Trophoblast cell (in vitro differentiated cells and primary cell): ENCODE measurements at regions not wholly inside any gene's neighbourhood (a gene's known extent, or its start where the extent isn't known, plus 50 kb on each side); places are given as distances from the start of the nearest gene placed in this dataset.

Experiments used
- DNase-seq, 2 donors: peaks; one replicate each; pipeline ENCODE4 v3.0.0-alpha.2; 2016
- H2AFZ ChIP-seq: 2 replicates; pipeline ENCODE4 v1.6.1; 2013; ENCODE audit warnings: low read length, moderate library complexity, mild to moderate bottlenecking; ENCODE audit not compliant: insufficient read depth, poor library complexity
- H2AK5ac ChIP-seq: 2 replicates; pipeline ENCODE4 v1.6.1; 2013; ENCODE audit warnings: mild to moderate bottlenecking, low read length
- H2BK120ac ChIP-seq: 2 replicates; pipeline ENCODE4 v1.6.1; 2013; ENCODE audit warnings: low read length, mild to moderate bottlenecking, moderate library complexity; ENCODE audit not compliant: insufficient read depth, poor library complexity
- H2BK12ac ChIP-seq: 2 replicates; pipeline ENCODE4 v1.6.1; 2013; ENCODE audit warnings: mild to moderate bottlenecking, low read length, moderate library complexity
- H2BK5ac ChIP-seq: 2 replicates; pipeline ENCODE4 v1.6.1; 2013; ENCODE audit warnings: low read length, low read depth, moderate library complexity, mild to moderate bottlenecking; ENCODE audit not compliant: poor library complexity
- H3K14ac ChIP-seq: 2 replicates; pipeline ENCODE4 v1.6.1; 2013; ENCODE audit warnings: mild to moderate bottlenecking, low read length
- H3K18ac ChIP-seq: 2 replicates; pipeline ENCODE4 v1.6.1; 2013; ENCODE audit warnings: mild to moderate bottlenecking, low read length
- H3K23ac ChIP-seq: 2 replicates; pipeline ENCODE4 v1.6.1; 2013; ENCODE audit warnings: low read length
- H3K27ac ChIP-seq: 2 replicates; pipeline ENCODE4 v1.5.1; 2013; ENCODE audit warnings: low read depth, mild to moderate bottlenecking, inconsistent platforms, low read length, moderate library complexity
- H3K27me3 ChIP-seq: 2 replicates; pipeline ENCODE4 v1.6.1; 2013; ENCODE audit warnings: inconsistent platforms, mild to moderate bottlenecking, low read length, moderate library complexity; ENCODE audit not compliant: insufficient read depth
- H3K36me3 ChIP-seq, 2 experiments: 1 replicate in 1 of 2; 2 replicates in 1 of 2; pipeline ENCODE4 v1.6.1; 2013; ENCODE audit warnings: low read length in 2 of 2, mild to moderate bottlenecking in 2 of 2, moderate library complexity in 1 of 2; ENCODE audit not compliant: insufficient read depth in 2 of 2, control insufficient read depth in 1 of 2
- H3K4ac ChIP-seq: 2 replicates; pipeline ENCODE4 v1.6.1; 2013; ENCODE audit warnings: low read depth, mild to moderate bottlenecking, low read length, moderate library complexity
- H3K4me1 ChIP-seq, 2 experiments: 1 replicate in 1 of 2; 2 replicates in 1 of 2; pipeline ENCODE4 v1.6.1; 2013; ENCODE audit warnings: low read length in 2 of 2, mild to moderate bottlenecking in 2 of 2, moderate library complexity in 1 of 2; ENCODE audit not compliant: insufficient read depth in 2 of 2, control insufficient read depth in 1 of 2
- H3K4me2 ChIP-seq: 2 replicates; pipeline ENCODE4 v1.6.1; 2013; ENCODE audit warnings: inconsistent platforms, mild to moderate bottlenecking, low read length, moderate library complexity
- H3K4me3 ChIP-seq: 2 replicates; pipeline ENCODE4 v1.5.1; 2013; ENCODE audit warnings: mild to moderate bottlenecking, low read depth, low read length, inconsistent platforms
- H3K79me1 ChIP-seq: one replicate; pipeline ENCODE4 v1.6.1; 2013; ENCODE audit warnings: low read length
- H3K79me2 ChIP-seq: 2 replicates; pipeline ENCODE4 v1.6.1; 2013; ENCODE audit warnings: low read length, mild to moderate bottlenecking; ENCODE audit not compliant: control insufficient read depth, insufficient read depth, poor library complexity
- H3K9ac ChIP-seq: 2 replicates; pipeline ENCODE4 v1.6.1; 2013; ENCODE audit warnings: mild to moderate bottlenecking, low read length
- H3K9me3 ChIP-seq: 2 replicates; pipeline ENCODE4 v1.6.1; 2013; ENCODE audit warnings: low read depth, mild to moderate bottlenecking, control low read depth, inconsistent platforms, low read length; ENCODE audit not compliant: insufficient read depth
- H4K12ac ChIP-seq: 2 replicates; pipeline ENCODE4 v1.6.1; 2013; ENCODE audit warnings: low read depth, mild to moderate bottlenecking, low read length, moderate library complexity
- H4K8ac ChIP-seq: 2 replicates; pipeline ENCODE4 v1.6.1; 2013; ENCODE audit warnings: low read depth, mild to moderate bottlenecking, low read length, moderate library complexity
- H4K91ac ChIP-seq: one replicate; pipeline ENCODE4 v1.6.1; 2013; ENCODE audit warnings: low read depth, mild to moderate bottlenecking, low read length, moderate library complexity
- WGBS: extraction: QIAGEN DNeasy Blood & Tissue Kit; methylation state at CpG from one replicate; pipeline ENCODE4 v1.1.7; 2013; ENCODE audit warnings: missing lambda C conversion rate; ENCODE audit not compliant: insufficient read length, insufficient coverage; ENCODE audit errors: extremely low coverage; 5-methylcytosine and 5-hydroxymethylcytosine counted together

DNA sequence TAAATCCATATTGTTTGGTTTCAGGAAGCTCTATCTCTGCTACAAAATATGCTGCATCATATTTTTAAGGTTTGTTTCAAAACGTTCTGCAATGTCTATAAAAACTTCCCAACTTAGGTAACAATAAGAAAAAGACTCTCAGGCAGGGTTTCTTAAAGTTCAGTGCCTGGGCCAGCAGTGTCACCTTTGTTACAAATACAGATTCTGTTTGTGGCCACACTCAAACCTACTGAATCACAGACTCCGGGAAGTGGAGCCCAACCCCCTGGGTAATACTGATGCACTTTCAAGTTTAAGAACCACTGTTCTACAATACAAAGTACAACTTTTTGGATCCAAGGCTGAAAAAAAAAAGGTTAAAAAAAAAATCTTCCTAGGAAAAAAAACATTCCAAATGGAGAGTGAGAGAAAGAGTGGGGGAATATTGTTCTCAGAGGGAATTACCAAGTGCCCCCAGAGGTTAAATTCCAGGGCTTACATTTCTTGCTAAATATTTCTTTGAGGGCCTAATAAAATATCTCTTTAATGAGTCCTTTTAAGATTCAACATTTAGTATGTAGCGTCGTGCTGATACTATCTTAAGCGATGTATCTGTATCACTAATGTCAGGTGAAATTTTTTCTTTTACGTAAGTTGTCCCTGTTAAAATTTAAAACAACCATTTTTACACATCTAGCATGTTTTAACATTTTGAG, 476.7 kb downstream of the TXNL1 start:
- no peaks in the 10 kb centered on the region for H3K79me2 ChIP-seq
- no peak overlapping the region for H3K14ac ChIP-seq
- H2BK5ac ChIP-seq: no peak overlapping the region
- H3K79me1 ChIP-seq: no peaks in the 10 kb centered on the region
- no peak overlapping the region for H3K4ac ChIP-seq
- no peak overlapping the region for H3K4me3 ChIP-seq
- H3K9ac ChIP-seq: no peak overlapping the region
- no peak overlapping the region for H3K4me2 ChIP-seq
- H2BK12ac ChIP-seq: no peak overlapping the region
- H3K9me3 ChIP-seq: no peaks in the 10 kb centered on the region
- no peak overlapping the region for H3K27ac ChIP-seq
- H2BK120ac ChIP-seq: no peak overlapping the region
- no peak overlapping the region for H3K23ac ChIP-seq
- H4K91ac ChIP-seq: no peak overlapping the region
- no peak for DNase-seq
- H3K18ac ChIP-seq: no peak overlapping the region
- no peak overlapping the region for H4K12ac ChIP-seq
- no peaks in the 10 kb centered on the region for H3K27me3 ChIP-seq
- no peak overlapping the region for H4K8ac ChIP-seq
- no CpG with 5 or more reads among the region's 6 CpGs for WGBS
- no peaks in the 10 kb centered on the region for H3K4me1 ChIP-seq
- H2AFZ ChIP-seq: no peak overlapping the region
- H2AK5ac ChIP-seq: no peak overlapping the region
- no peaks in the 10 kb centered on the region for H3K36me3 ChIP-seq

DNA sequence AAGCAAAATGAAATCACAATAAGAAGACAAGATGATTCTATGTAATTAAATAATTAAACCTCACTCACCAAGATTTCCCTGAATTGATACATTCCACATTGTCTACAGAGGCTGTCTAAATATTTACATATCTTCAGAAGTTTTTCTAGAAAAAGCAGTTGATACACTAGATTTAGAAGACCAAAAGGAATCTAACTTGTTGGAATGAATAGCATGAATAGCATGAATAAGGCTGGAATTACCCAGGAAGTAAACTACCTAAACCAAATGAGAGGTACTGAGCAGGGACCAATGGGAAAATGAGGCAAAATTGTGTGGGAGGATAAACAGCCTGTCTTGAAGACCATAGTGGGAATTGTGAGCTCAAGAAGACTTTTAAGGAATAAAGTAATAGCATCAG, 479.7 kb downstream of the TXNL1 start:
- no peak for DNase-seq
- Histone ChIP-seq H4K8ac (no peak overlapping the region), H2AFZ (no peak overlapping the region), H2BK12ac (no peak overlapping the region), H3K27me3 (no peaks in the 10 kb centered on the region), H3K23ac (no peak overlapping the region), H3K27ac (no peak overlapping the region), H3K79me1 (no peaks in the 10 kb centered on the region), H3K9me3 (no peaks in the 10 kb centered on the region), H3K79me2 (no peaks in the 10 kb centered on the region), H4K91ac (no peak overlapping the region), H2AK5ac (no peak overlapping the region), H3K4me2 (no peak overlapping the region), H3K9ac (no peak overlapping the region), H3K36me3 (no peaks in the 10 kb centered on the region), H3K4ac (no peak overlapping the region), H4K12ac (no peak overlapping the region), H2BK120ac (no peak overlapping the region), H3K4me1 (no peaks in the 10 kb centered on the region), H3K4me3 (no peak overlapping the region), H2BK5ac (no peak overlapping the region), H3K18ac (no peak overlapping the region), H3K14ac (no peak overlapping the region)

DNA sequence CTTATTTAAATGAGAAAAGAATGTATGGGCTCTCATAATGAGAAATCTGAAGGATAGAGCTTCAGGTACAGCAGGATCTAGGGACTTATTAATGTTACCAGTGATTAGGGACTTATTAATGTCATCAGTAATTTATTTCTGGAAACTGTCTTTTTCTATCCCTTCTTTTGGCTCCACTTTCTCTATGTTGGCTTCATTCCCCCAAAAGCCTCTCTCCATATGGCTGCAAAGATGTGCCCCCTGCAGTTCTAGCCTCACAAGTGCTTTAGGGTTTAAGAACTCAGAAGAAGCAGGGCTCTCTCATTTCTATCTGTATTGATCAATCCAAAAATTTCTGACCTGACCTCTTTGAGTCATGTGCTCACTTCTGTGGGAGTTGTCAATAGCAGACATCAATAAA, 480.9 kb downstream of the TXNL1 start:
- no peaks in the 10 kb centered on the region for H3K4me1 ChIP-seq
- H2AK5ac ChIP-seq: no peak overlapping the region
- no peak overlapping the region for H3K4me2 ChIP-seq
- H3K18ac ChIP-seq: no peak overlapping the region
- peaks cover 1% of the 10 kb centered on the region for H3K9me3 ChIP-seq
- no peak for DNase-seq
- no peaks in the 10 kb centered on the region for H3K79me1 ChIP-seq
- no peak overlapping the region for H2BK12ac ChIP-seq
- no peak overlapping the region for H4K12ac ChIP-seq
- H2BK5ac ChIP-seq: no peak overlapping the region
- no peak overlapping the region for H2AFZ ChIP-seq
- H4K91ac ChIP-seq: no peak overlapping the region
- H4K8ac ChIP-seq: no peak overlapping the region
- no peak overlapping the region for H3K9ac ChIP-seq
- H3K36me3 ChIP-seq: no peaks in the 10 kb centered on the region
- H3K79me2 ChIP-seq: no peaks in the 10 kb centered on the region
- no peaks in the 10 kb centered on the region for H3K27me3 ChIP-seq
- H3K27ac ChIP-seq: no peak overlapping the region
- H3K4ac ChIP-seq: no peak overlapping the region
- H3K14ac ChIP-seq: no peak overlapping the region
- H3K4me3 ChIP-seq: no peak overlapping the region
- no peak overlapping the region for H3K23ac ChIP-seq
- H2BK120ac ChIP-seq: no peak overlapping the region

DNA sequence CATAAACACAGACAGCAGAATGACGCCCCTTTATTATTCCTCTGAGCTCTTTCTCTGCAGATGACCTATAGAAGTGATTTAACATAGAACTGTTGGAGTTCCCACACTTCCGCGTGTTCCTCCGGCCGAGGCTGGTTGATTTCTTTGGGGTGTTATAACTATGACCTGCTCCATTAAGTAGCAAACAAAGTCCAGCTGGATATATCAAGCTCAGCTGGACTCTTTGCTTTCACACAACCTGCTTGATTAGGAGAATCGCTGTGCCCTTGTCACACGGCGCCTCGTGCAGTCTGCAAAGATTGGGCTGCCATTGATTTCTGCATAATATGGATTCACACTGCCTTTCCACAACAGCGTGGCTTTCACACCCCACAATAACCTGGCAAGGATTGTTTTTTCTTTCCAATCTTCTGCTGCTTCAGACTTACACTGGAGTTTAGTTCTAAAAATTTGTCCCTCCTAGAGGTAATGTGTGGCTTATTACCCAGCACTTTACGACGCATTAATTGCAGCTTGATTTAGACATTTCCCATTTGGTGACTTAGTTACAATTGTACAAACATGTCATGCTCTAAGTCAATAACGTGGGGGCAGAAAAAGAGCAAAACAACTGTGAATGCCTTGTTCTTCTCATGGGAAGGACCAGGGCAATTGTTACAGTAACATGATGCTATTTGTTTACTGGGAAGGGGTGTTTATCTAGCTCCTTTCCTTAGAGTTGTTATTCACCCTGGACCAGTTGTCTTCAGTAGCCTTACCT, 485.7 kb downstream of the TXNL1 start:
- H3K79me1 ChIP-seq: no peaks in the 10 kb centered on the region
- H2BK120ac ChIP-seq: no peak overlapping the region
- H3K23ac ChIP-seq: no peak overlapping the region
- H3K27ac ChIP-seq: no peak overlapping the region
- H2BK12ac ChIP-seq: no peak overlapping the region
- H3K9me3 ChIP-seq: peaks cover 1% of the 10 kb centered on the region
- H3K79me2 ChIP-seq: no peaks in the 10 kb centered on the region
- no peaks in the 10 kb centered on the region for H3K27me3 ChIP-seq
- H4K91ac ChIP-seq: no peak overlapping the region
- H3K9ac ChIP-seq: no peak overlapping the region
- H3K4me1 ChIP-seq: no peaks in the 10 kb centered on the region
- no peak for DNase-seq
- H2BK5ac ChIP-seq: no peak overlapping the region
- H3K4me3 ChIP-seq: no peak overlapping the region
- no CpG with 5 or more reads among the region's 13 CpGs for WGBS
- H3K36me3 ChIP-seq: no peaks in the 10 kb centered on the region
- no peak overlapping the region for H4K12ac ChIP-seq
- H2AFZ ChIP-seq: no peak overlapping the region
- no peak overlapping the region for H3K4ac ChIP-seq
- no peak overlapping the region for H2AK5ac ChIP-seq
- H3K18ac ChIP-seq: no peak overlapping the region
- no peak overlapping the region for H3K14ac ChIP-seq
- H3K4me2 ChIP-seq: no peak overlapping the region
- no peak overlapping the region for H4K8ac ChIP-seq
